Erythroblast (primary cell): ENCODE measurements at regions not wholly inside any gene's neighbourhood (a gene's known extent, or its start where the extent isn't known, plus 50 kb on each side); places are given as distances from the start of the nearest gene placed in this dataset.

Source experiments
- GATA1 ChIP-seq: IDR thresholded peaks from 2 replicates; pipeline ENCODE4 v1.6.1; 2011; ENCODE audit warnings: low read depth, mild to moderate bottlenecking, control low read depth, low read length, moderate library complexity
- POLR2A ChIP-seq: IDR thresholded peaks from 2 replicates; pipeline ENCODE4 v1.6.1; 2011; ENCODE audit warnings: mild to moderate bottlenecking, low read length

GRCh38 chr2:239669899-239670460 is 269.2 kb upstream of the HDAC4 start:
- TF ChIP-seq GATA1 (no peak), POLR2A (no peak)
